ENCODE measurements at regions not wholly inside any gene's neighbourhood (a gene's known extent, or its start where the extent isn't known, plus 50 kb on each side); places are given as distances from the start of the nearest gene placed in this dataset.

GRCh38 chr5:142478113-142478512, 153.3 kb upstream of the SPRY4 start:
- TF ChIP-seq CTCF (IDR thresholded peaks at IDR 0.05) (no peak), POLR2A (IDR thresholded peaks at IDR 0.05) (no peak)

All from thyroid gland (tissue), 4 donors.